Mammary epithelial cell (primary cell): ENCODE measurements at regions not wholly inside any gene's neighbourhood (a gene's known extent, or its start where the extent isn't known, plus 50 kb on each side); places are given as distances from the start of the nearest gene placed in this dataset.

Experiments used
- EZH2 ChIP-seq: IDR thresholded peaks from 2 replicates; pipeline ENCODE4 v1.6.1; 2012; ENCODE audit warnings: low read length, inconsistent platforms, borderline replicate concordance
- TF ChIP-seq, protein P1 (sequence below), 2 donors: IDR thresholded peaks in 1 of 2; conservative IDR thresholded peaks in 1 of 2; 2 replicates each; pipeline ENCODE4 v1.5.1; 2011 to 2012; ENCODE audit warnings: inconsistent platforms in 2 of 2, low read length in 2 of 2, mild to moderate bottlenecking in 2 of 2, control low read depth in 1 of 2, low read depth in 1 of 2; ENCODE audit not compliant: insufficient read depth in 1 of 2; ENCODE audit errors: extremely low read depth in 1 of 2

GRCh38 chr7:119964788-119965542, 308.0 kb upstream of the KCND2 start:
- TF ChIP-seq, protein P1, sequence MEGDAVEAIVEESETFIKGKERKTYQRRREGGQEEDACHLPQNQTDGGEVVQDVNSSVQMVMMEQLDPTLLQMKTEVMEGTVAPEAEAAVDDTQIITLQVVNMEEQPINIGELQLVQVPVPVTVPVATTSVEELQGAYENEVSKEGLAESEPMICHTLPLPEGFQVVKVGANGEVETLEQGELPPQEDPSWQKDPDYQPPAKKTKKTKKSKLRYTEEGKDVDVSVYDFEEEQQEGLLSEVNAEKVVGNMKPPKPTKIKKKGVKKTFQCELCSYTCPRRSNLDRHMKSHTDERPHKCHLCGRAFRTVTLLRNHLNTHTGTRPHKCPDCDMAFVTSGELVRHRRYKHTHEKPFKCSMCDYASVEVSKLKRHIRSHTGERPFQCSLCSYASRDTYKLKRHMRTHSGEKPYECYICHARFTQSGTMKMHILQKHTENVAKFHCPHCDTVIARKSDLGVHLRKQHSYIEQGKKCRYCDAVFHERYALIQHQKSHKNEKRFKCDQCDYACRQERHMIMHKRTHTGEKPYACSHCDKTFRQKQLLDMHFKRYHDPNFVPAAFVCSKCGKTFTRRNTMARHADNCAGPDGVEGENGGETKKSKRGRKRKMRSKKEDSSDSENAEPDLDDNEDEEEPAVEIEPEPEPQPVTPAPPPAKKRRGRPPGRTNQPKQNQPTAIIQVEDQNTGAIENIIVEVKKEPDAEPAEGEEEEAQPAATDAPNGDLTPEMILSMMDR (conservative IDR thresholded peaks at IDR 0.05 in 1 of 2, IDR thresholded peaks at IDR 0.05 in 1 of 2; ENCODE audit: extremely low read depth in 1 of 2, insufficient read depth in 1 of 2, low read depth in 1 of 2, low read length in 2 of 2): no peak
- no peak for TF ChIP-seq EZH2
